CD4-positive, alpha-beta T cell treated with Interleukin-17A for 1 hour (primary cell): ENCODE measurements at regions not wholly inside any gene's neighbourhood (a gene's known extent, or its start where the extent isn't known, plus 50 kb on each side); places are given as distances from the start of the nearest gene placed in this dataset.

Experiments
- DNase-seq: peaks from one replicate; pipeline ENCODE4 v3.0.0-alpha.2; 2020

GRCh38 chr4:115396034-115396433, 282.6 kb upstream of the NDST4 start:
- DNase-seq, result no peak

GRCh38 chr4:115376866-115377265, 263.4 kb upstream of the NDST4 start:
- DNase-seq, result no peak

DNA sequence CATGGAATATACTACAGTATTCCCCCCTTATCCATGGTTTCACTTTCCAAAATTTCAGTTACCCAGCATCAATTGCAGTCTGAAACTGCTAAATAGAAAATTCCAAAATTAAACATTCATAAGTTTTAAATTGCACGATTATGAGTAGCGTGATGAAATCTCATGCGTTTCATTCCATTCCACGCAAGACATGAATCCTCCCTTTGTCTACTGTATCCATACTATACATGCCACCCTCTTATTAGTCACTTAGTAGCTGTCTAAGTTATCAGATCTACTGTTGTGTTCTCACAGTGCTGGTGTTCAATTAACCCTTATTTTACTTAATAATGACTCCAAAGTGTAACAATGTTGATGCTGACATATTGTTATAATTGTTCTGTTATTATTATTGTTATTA, 261.2 kb upstream of the NDST4 start:
- DNase-seq, result no peak

GRCh38 chr4:115370490-115370889, 257.1 kb upstream of the NDST4 start:
- no peak for DNase-seq

- DNase-seq, result no peak
Observed at GRCh38 chr4:115370012-115370411, 256.6 kb upstream of the NDST4 start.

DNA sequence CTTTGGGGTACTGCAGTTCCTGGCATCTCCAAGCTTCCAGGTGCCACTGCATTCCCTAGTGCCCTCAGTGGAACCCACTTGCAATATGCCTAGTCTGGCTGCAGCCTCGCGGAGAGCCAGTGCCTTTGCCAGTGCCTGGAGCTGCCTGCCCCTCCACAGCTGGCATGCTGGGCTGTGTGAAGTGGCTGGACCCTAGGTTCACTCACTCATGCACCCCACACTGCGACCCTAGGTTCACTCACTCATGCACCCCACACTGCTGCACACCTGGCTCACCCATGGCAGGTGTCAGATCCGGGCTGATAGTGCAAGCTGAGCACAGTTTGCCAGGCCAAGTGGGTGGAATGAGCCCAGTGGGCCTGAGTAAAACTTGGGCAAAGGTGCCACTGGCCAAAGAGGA, 253.0 kb upstream of the NDST4 start:
- DNase-seq, result no peak

DNA sequence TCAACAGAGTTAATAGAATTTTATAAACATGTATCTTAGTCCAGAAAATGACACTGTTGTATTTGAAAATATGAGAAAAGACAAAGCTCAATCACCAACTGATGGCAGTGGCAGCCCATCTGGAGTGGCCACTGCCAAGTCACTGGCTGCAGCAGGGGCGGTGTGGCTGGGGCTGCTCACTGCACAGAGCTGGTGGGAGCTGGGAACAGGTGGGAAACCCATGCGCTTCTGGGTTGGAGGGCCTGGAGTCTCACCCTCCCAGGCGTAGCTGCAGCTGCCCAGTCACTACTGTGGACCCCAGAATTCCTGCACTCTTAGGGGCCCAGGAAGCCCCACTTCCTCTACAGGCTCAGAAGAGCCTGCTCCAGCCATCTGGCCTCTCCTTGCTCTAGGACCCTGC, 251.8 kb upstream of the NDST4 start:
- DNase-seq, result no peak

GRCh38 chr4:115361781-115362180, 248.4 kb upstream of the NDST4 start:
- DNase-seq, result no peak

- DNase-seq, result no peak
Observed at GRCh38 chr4:115360431-115360830, 247.0 kb upstream of the NDST4 start.

DNA sequence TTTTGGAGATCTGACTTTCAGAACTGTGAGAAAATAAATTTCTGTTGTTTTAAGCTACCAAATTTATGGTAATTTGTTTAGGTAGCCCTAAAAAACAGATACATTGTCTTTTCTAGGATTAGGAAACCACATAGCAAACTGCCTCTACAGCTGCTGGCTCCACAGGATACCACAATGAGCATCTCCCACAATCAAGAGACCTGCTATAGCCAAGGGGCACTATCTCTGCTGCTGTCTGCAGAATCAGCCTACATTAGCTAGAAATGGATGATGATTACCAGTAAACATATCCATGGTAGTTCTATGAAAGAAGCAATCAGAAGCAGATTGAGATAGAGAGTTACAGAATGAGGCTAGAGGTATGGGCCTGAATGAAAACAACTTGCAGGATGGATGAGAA, 244.4 kb upstream of the NDST4 start:
- DNase-seq, result no peak

DNA sequence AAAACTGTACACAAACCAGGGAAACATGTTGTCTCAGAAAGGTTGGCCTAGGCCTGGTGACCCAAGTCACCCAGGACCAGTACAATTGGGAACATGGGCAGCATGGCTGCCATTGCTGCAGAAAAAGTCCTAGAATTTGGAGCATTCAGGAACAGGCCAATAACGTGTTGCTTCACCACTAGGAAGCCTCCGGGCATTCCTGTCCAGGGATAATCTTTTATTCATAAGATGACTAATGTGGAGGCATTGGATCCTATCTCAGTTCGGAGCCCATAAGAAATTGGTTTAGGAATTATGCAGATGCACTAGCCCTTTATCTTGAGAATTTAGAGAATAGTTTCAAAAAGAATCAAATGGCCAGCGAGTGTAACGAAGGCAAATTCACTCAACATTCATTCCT, 242.8 kb upstream of the NDST4 start:
- no peak for DNase-seq

DNA sequence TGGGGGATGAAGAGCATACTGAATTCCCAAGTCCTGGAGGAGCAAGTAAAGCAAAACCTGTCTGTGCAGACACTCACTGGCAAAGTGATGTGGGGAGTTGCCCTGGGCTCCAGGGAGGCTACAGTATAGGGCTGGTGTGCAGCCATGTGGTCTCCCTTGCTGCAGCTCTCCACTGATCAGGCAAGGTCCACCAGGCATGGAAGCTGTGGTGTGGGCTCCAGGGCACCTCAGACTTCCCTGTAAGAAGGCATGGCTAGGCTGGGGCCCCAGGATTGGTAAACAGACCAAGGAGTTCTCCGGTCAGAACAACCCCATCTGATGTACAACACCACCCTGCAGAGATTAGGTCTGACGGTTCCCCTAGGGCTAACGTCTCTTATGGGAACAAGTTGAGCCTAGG, 241.9 kb upstream of the NDST4 start:
- DNase-seq, result no peak

DNA sequence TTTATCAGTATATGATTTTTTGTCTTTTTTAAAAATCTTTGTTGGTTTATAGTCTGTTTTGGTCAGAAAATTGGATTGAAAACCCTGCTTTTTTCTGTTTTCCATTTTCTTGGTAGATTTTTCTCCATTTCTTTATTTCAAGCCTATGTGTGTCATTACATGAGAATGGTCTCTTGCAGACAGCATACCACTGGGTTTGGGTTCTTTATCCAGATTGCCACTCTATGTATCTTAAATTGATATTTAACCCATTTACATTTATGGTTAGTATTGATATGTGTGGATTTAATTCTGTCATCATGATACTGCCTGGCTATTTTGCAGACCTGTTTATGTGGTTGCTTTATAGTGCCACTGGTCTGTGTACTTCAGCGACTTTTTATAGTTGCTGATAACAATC, 239.9 kb upstream of the NDST4 start:
- no peak for DNase-seq

DNA sequence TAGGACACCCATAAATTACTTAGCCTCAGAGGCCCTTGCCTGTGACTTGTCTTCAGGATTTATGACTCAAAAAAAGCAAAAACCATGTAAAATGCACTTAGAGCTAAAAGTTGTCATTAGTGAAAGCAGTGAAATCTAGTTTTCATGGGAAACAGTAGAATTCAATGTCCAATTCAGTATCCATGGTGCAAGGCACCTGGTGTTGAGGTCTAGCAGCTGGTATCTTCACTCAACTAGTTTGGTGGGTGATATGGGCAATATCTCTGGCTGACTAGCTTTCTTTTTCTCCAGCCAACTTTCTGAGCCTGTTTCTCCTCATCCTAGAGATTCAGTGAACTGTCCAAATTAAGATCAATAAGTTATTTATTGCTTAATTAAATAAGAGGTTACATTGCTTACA, 229.8 kb upstream of the NDST4 start:
- no peak for DNase-seq

- no peak for DNase-seq
Observed at GRCh38 chr4:115334736-115335411, 221.5 kb upstream of the NDST4 start.

- no peak for DNase-seq
Observed at GRCh38 chr4:115332078-115332477, 218.7 kb upstream of the NDST4 start.

DNA sequence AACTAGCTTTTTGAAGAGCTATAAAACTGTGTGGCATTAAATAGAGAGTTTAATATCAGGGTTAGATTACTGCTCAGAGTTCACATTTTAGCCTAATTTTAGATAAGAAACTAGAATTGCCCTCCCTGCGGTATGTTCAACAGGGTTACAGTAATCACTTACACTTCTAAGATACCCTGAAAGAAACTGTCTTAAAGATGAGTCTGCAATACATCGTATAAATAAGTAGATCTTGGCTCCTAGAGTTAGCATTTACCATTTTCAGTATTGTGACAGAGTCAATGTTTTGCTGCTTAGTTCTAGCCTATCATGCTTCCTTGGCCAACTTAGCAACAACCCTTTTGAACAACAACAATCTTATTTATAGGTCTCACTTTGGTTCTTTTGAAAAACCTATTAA, 217.8 kb upstream of the NDST4 start:
- no peak for DNase-seq

DNA sequence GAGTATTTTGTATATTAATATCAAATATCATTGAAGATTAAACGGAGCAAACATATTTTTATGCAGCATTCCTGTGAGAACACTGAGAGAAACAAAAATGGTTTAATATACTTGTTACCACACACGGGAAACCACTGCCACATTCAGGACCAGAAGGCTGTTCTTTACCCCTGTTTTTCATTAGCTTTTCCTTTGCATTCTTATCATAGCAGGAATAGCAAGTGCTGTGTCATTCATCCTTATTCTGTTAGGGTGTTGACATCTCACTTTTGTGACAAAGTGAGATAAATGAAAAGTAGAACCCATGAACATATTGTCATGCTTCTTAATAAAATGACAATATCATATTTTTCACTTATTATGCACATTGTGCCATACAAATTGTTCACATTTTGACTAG, 212.4 kb upstream of the NDST4 start:
- no peak for DNase-seq

DNA sequence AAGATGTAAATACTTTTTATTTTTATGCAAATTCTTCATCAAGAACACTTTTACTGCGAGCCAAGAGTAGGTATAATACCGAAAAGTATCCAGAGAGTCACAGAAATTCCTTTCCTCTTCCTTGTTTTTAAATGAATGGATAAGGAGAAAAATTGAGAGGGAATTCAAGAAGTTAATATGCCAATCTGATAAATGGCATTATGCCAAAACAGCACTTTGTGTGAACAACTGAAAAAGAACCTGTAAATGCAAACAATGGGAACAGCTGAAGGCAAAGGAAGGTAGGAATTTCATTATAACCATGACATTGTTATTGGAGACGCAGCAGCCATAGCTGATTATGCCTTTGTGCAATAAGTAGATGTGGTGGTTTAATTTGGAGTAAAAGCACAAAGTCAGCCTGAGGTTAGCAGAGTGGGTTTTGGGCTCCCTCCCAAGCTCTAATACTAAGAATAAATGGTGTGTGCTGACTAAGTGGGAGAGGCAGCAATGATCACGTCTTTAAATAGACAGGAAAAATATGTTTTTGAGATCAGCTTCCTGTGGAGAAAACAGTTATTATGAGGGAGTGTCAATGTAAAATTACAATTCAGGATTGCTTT, 209.8 kb upstream of the NDST4 start:
- no peak for DNase-seq

DNA sequence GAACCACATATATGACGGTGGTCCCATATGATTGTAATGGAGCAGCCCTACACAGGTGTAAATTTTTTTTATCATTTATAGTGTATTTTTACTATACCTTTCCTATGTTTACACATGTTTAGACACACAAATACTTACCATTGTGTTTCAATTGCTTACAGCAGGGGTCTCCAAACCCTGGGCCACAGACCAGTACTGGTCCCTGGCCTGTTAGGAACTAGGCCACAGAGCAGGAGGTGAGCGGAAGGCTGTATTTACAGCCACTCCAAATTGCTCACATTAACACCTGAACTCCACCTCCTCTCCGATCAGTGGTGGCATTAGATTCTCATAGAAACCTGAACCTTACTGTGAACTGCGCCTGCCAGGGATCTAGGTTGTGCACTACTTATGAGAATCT, 201.8 kb upstream of the NDST4 start:
- no peak for DNase-seq

DNA sequence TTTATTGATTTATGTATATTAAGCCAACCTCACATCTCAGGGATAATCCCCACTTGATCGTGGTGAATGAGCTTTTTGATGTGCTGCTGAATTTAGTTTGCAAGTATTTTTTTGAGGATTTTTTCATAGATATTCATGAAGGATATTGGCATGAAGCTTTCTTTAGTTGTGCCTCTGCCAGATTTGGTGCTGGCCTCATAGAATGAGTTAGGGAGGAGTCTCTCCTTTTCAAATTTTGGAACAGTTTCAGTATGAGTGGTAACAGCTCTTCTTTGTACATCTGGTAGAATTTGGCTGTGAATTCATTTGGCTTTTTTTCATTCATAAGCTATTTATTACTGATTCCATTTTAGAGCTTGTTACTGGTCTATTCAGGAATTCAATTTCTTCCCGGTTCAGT, 197.2 kb upstream of the NDST4 start:
- DNase-seq, result no peak

DNA sequence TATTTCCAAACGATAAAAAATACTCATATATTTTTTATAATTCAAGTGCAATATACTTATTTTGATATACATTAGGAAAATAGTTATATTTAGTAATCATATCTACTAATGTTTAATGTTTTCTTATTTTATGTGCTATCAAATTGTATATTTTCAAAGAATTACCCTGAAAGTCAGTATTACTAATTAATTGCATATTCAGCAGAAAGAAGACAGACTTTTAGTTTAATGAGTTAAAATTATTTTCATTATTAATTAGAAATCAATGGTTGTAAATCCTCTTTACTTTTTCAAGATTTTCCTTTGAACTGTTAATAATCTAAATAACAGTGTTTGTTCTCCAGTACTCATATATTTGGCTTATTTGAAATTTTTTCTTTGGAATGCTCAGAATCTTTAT, 181.3 kb upstream of the NDST4 start:
- DNase-seq, result no peak

GRCh38 chr4:115293093-115293462, 179.7 kb upstream of the NDST4 start:
- DNase-seq, result no peak

GRCh38 chr4:115292320-115293092, 179.1 kb upstream of the NDST4 start:
- DNase-seq, result no peak

DNA sequence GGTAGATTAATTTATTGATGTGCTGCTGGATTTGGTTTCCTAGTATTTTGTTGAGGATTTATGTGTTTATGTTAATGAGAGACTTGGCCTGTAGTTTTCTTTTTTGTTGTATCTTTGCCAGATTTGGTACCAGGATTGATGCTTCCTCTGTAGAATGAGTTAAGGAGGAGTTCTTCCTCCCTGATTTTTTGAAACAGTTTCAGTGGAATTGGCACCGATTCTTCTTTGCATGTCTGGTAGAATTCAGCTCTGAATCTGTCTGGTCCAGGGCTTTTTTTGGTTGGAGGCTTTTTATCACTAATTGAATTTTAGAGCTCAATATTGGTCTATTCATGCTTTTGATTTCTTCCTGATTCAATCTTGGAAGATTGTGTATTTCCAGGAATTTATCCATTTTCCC, 174.0 kb upstream of the NDST4 start:
- no peak for DNase-seq
